ENCODE measurements at regions not wholly inside any gene's neighbourhood (a gene's known extent, or its start where the extent isn't known, plus 50 kb on each side); places are given as distances from the start of the nearest gene placed in this dataset.

- no peak overlapping the region for H3K4me3 Mint-ChIP-seq
- H3K4me1 Mint-ChIP-seq = no peaks in the 10 kb centered on the region
These were observed 1239.5 kb upstream of the ZEB2 start for GRCh38 chr2:145759228-145759915.

GRCh38 chr2:145757503-145758246 is 1237.8 kb upstream of the ZEB2 start:
- Mint-ChIP-seq H3K4me3 (no peak overlapping the region), H3K36me3 (no peaks in the 10 kb centered on the region), H3K27ac (no peak overlapping the region), H3K27me3 (ENCODE audit: low read depth in 3 of 3) (no peaks in the 10 kb centered on the region), H3K9me3 (peaks cover 0 to 2% (median 0%) of the 10 kb centered on the region in 6 donors), H3K4me1 (no peaks in the 10 kb centered on the region)
- DNase-seq = no peak

More at GRCh38 chr2:145759228-145759915, 1239.5 kb upstream of the ZEB2 start:
- peaks cover 0 to 2% (median 0%) of the 10 kb centered on the region in 6 donors for H3K9me3 Mint-ChIP-seq
- no peak for DNase-seq
- H3K36me3 Mint-ChIP-seq = no peaks in the 10 kb centered on the region
- H3K27ac Mint-ChIP-seq = no peak overlapping the region
- H3K27me3 Mint-ChIP-seq (ENCODE audit: low read depth in 3 of 3) = no peaks in the 10 kb centered on the region

GRCh38 chr2:145755019-145755837 is 1235.3 kb upstream of the ZEB2 start:
- H3K4me3 Mint-ChIP-seq = no peak overlapping the region
- H3K4me1 Mint-ChIP-seq = no peaks in the 10 kb centered on the region
- H3K27me3 Mint-ChIP-seq (ENCODE audit: low read depth in 3 of 3) = no peaks in the 10 kb centered on the region
- H3K9me3 Mint-ChIP-seq = peaks cover 0 to 2% (median 0%) of the 10 kb centered on the region in 6 donors
- no peaks in the 10 kb centered on the region for H3K36me3 Mint-ChIP-seq
- H3K27ac Mint-ChIP-seq = no peak overlapping the region
- DNase-seq = no peak

- Mint-ChIP-seq H3K9me3 (no peaks in the 10 kb centered on the region), H3K27ac (no peak overlapping the region), H3K4me3 (no peak overlapping the region), H3K36me3 (no peaks in the 10 kb centered on the region), H3K4me1 (no peaks in the 10 kb centered on the region), H3K27me3 (ENCODE audit: low read depth in 3 of 3) (no peaks in the 10 kb centered on the region)
- no peak for DNase-seq
These were observed 1234.0 kb upstream of the ZEB2 start for GRCh38 chr2:145753966-145754365.

- Mint-ChIP-seq H3K27me3 (ENCODE audit: low read depth in 3 of 3) (no peaks in the 10 kb centered on the region), H3K27ac (no peak overlapping the region), H3K36me3 (no peaks in the 10 kb centered on the region), H3K4me1 (no peaks in the 10 kb centered on the region), H3K4me3 (no peak overlapping the region), H3K9me3 (no peaks in the 10 kb centered on the region)
- no peak for DNase-seq
These were observed 1233.2 kb upstream of the ZEB2 start for GRCh38 chr2:145753041-145753608.

GRCh38 chr2:145752091-145752806 is 1232.3 kb upstream of the ZEB2 start:
- Mint-ChIP-seq H3K9me3 (no peaks in the 10 kb centered on the region), H3K27me3 (ENCODE audit: low read depth in 3 of 3) (no peaks in the 10 kb centered on the region), H3K4me3 (no peak overlapping the region), H3K36me3 (no peaks in the 10 kb centered on the region), H3K4me1 (no peaks in the 10 kb centered on the region), H3K27ac (no peak overlapping the region)
- DNase-seq = peak; percentile 1 to 9 (median 7)

- no peak overlapping the region for H3K27ac Mint-ChIP-seq
- H3K36me3 Mint-ChIP-seq = no peaks in the 10 kb centered on the region
- H3K4me3 Mint-ChIP-seq = no peak overlapping the region
- H3K27me3 Mint-ChIP-seq (ENCODE audit: low read depth in 3 of 3) = no peaks in the 10 kb centered on the region
- H3K4me1 Mint-ChIP-seq = no peaks in the 10 kb centered on the region
- H3K9me3 Mint-ChIP-seq = no peaks in the 10 kb centered on the region
- DNase-seq = no peak
These were observed 1231.7 kb upstream of the ZEB2 start for GRCh38 chr2:145751629-145752028.

- DNase-seq = no peak
- no peaks in the 10 kb centered on the region for H3K27me3 Mint-ChIP-seq (ENCODE audit: low read depth in 3 of 3)
- no peaks in the 10 kb centered on the region for H3K4me1 Mint-ChIP-seq
- H3K27ac Mint-ChIP-seq = no peak overlapping the region
- no peak overlapping the region for H3K4me3 Mint-ChIP-seq
- H3K36me3 Mint-ChIP-seq = no peaks in the 10 kb centered on the region
- no peaks in the 10 kb centered on the region for H3K9me3 Mint-ChIP-seq
These were observed 1231.2 kb upstream of the ZEB2 start for GRCh38 chr2:145751155-145751554.

- no peak overlapping the region for H3K4me3 Mint-ChIP-seq
- no peaks in the 10 kb centered on the region for H3K27me3 Mint-ChIP-seq (ENCODE audit: low read depth in 3 of 3)
- no peaks in the 10 kb centered on the region for H3K36me3 Mint-ChIP-seq
- H3K4me1 Mint-ChIP-seq = no peaks in the 10 kb centered on the region
- H3K9me3 Mint-ChIP-seq = no peaks in the 10 kb centered on the region
- DNase-seq = no peak
- H3K27ac Mint-ChIP-seq = no peak overlapping the region
These were observed 1230.7 kb upstream of the ZEB2 start for GRCh38 chr2:145750612-145751011.

- DNase-seq = no peak
- H3K27ac Mint-ChIP-seq = no peak overlapping the region
- no peaks in the 10 kb centered on the region for H3K4me1 Mint-ChIP-seq
- no peaks in the 10 kb centered on the region for H3K36me3 Mint-ChIP-seq
- H3K4me3 Mint-ChIP-seq = no peak overlapping the region
- no peaks in the 10 kb centered on the region for H3K27me3 Mint-ChIP-seq (ENCODE audit: low read depth in 3 of 3)
- H3K9me3 Mint-ChIP-seq = no peaks in the 10 kb centered on the region
These were observed 1230.2 kb upstream of the ZEB2 start for GRCh38 chr2:145750144-145750543.

- Mint-ChIP-seq H3K27me3 (ENCODE audit: low read depth in 3 of 3) (no peaks in the 10 kb centered on the region), H3K36me3 (no peaks in the 10 kb centered on the region), H3K27ac (no peak overlapping the region), H3K9me3 (no peaks in the 10 kb centered on the region), H3K4me1 (no peaks in the 10 kb centered on the region), H3K4me3 (no peak overlapping the region)
- no peak for DNase-seq
These were observed 1229.6 kb upstream of the ZEB2 start for GRCh38 chr2:145749556-145749955.

- H3K4me3 Mint-ChIP-seq = no peak overlapping the region
- H3K36me3 Mint-ChIP-seq = no peaks in the 10 kb centered on the region
- H3K27me3 Mint-ChIP-seq (ENCODE audit: low read depth in 3 of 3) = no peaks in the 10 kb centered on the region
- no peak for DNase-seq
- no peaks in the 10 kb centered on the region for H3K4me1 Mint-ChIP-seq
- no peaks in the 10 kb centered on the region for H3K9me3 Mint-ChIP-seq
- no peak overlapping the region for H3K27ac Mint-ChIP-seq
These were observed 1229.0 kb upstream of the ZEB2 start for GRCh38 chr2:145748927-145749326.

GRCh38 chr2:145747715-145748114 is 1227.8 kb upstream of the ZEB2 start:
- no peaks in the 10 kb centered on the region for H3K9me3 Mint-ChIP-seq
- H3K36me3 Mint-ChIP-seq = no peaks in the 10 kb centered on the region
- no peaks in the 10 kb centered on the region for H3K4me1 Mint-ChIP-seq
- H3K27ac Mint-ChIP-seq = no peak overlapping the region
- H3K27me3 Mint-ChIP-seq (ENCODE audit: low read depth in 3 of 3) = no peaks in the 10 kb centered on the region
- no peak overlapping the region for H3K4me3 Mint-ChIP-seq
- no peak for DNase-seq
